Right renal pelvis (tissue), 4 donors: ENCODE measurements at regions not wholly inside any gene's neighbourhood (a gene's known extent, or its start where the extent isn't known, plus 50 kb on each side); places are given as distances from the start of the nearest gene placed in this dataset.
"Not testable (repeated sequence)": the region's sequence is repeated elsewhere in the genome, so short reads cannot be mapped to it uniquely, and the experiment has no call there.

Experiments
- DNase-seq, 4 donors: peaks; one replicate each; pipeline ENCODE4 v3.0.0-alpha.2; 2013; ENCODE audit warnings: low read depth in 4 of 4, low spot score in 3 of 4, missing footprints in 1 of 4

GRCh38 chr1:100627054-100627716 lies 89.2 kb downstream of the GPR88 start:
- no peak for DNase-seq

DNA sequence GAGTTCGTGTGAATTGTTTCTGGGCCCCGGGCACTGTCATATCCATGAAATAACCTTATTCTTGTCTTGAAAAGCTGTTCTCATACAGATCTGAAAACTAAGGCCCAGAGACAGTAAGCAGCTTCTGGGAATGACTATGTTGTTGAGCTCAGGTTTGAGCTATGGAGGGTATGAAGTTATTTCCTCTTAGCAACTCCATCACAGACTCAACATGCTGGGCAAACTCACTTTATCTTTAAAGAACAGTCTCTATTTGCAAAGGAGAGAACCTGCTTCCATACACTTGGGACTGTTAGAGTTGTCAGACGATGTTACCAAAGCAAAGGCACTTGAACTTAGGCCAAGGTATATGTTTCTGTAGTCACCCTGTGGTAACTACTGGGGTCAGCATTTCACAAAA lies 90.0 kb downstream of the GPR88 start:
- no peak for DNase-seq

DNA sequence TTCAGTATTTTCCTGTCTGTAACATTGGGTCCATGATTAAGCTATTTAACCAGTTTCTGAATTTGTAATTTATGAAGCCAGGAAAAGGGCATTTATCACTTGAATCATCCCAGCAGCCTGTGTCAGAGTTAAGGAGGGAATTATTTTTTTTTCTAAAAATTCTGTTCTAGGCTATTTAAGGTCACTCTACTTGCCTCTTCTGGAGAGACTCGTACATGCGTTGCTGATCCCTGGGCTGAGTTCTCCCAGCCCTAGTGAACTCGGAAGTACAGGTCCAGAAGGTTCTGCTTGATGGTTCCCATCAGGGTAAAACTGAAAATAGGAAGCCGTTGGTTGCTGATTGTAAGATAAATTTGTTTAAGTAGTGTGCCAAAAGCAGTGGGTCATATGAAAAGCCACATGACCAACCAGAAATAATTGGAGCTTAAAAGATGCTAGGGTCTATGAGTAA lies 90.7 kb downstream of the GPR88 start:
- DNase-seq, result no peak

DNA sequence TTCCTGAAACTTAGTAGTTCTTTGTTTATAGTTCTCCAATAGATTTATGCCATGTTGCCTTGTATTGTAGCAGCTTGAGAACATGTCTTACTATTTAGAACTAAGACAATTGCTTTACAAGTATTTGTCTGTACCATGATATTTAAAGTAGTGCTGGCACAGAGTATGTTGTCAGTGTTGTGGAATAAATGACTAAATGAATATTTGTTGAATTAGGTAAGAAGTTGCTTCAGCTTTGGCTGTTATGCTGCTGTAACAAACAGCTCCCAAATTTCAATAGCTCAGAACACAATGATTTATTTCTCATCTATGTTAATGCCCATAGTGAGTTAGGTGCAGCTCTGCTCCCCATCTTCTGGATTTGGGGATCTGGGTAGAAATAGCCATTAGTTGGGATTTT lies 90.2 kb upstream of the VCAM1 start:
- DNase-seq, result no peak

- no peak for DNase-seq
Observed at GRCh38 chr1:100631015-100631551, 88.5 kb upstream of the VCAM1 start.

DNA sequence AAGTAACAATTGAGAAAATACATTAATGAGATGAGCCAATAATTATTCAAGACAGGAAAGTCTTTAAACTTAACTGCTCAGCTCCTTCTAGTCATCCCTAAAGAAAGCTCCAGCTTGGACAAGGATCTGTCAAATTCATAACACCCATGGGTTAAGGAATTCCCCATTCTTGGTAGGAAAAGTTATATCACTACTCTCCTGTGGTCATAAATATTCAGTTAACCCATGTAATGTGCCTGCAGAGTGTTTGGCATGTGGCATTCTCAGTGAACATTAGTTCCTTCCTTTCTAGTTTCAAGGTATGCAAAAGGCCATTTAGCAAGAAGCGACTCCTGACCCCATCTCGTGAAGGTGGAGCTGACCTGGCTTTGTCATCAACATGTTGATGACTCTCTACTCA lies 76.7 kb upstream of the VCAM1 start:
- DNase-seq, result no peak

- DNase-seq, result no peak
Observed at GRCh38 chr1:100643471-100644196, 75.9 kb upstream of the VCAM1 start.

DNA sequence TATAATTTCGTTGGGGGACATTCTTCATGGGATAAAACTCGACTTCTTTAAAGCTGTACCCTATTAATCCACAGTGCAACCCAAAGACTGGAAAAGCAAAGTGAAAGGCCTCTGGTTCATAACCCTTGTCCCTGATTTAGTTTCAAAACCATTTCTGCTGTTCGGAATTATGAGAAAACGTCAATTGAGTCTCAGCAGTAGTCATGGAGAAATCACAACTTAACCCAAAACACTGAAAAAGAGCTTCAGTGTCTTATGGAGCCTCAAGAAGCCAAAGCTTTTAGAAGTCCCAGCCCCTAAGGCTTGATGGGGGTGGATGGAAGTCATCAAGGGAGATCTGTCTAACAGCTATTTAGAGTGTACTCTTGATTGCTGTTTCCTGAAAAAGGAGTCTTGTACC lies 73.5 kb upstream of the VCAM1 start:
- no peak for DNase-seq

GRCh38 chr1:100649146-100649545 lies 70.4 kb upstream of the VCAM1 start:
- no peak for DNase-seq

DNA sequence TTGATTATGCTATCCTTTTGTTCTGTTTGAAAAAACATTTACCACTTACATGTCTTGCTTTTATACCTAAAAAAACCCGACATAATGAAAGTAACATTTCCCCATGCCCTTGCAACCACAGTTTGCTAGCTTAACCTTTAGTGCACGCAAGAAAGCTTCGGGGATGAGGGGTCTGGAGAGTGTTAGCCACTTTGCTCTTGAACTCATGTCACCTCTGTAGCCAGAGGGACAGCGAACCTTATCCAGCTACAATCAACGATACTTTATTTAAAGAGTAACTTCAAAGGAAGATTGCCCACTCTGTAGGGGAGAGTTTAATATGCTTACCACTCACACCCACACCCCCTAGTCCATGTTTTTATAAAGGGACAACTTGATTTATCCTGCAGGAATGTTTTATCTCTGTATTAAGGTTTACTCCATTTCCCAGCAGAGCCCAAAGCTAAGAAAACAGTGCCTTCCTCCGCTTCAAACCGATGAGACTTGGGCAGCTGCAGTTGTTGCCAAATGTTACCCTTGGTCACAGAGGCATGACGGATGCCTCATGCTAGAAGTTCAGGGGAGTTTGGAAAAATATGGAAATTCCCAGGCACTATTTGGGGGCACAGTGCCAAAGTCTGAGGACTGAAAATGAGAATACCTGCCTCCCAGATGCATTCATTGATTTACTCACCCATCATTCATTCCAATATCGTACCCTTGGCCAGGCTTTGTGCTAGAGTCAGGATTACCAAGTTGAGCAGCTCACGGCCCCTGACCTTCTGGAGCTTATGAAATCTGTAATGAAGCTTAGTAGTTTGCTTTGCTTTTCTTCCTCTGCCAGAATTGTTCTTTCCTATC lies 61.4 kb upstream of the VCAM1 start:
- no peak for DNase-seq

DNA sequence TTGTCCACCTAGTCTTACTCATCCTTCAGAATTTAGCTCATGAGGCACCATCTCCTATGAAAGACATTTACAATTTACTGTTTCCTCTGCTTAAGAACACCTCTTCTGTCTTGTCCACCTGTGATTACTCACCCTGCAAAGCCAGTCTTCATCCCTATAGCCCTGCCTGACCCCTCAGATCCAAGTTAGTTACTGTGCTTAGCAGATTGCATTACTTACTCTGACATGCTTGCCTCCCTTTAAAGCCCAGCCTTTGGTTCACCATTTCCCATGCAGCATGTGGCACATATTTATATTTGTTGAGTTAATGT lies 60.9 kb upstream of the VCAM1 start:
- no peak for DNase-seq

DNA sequence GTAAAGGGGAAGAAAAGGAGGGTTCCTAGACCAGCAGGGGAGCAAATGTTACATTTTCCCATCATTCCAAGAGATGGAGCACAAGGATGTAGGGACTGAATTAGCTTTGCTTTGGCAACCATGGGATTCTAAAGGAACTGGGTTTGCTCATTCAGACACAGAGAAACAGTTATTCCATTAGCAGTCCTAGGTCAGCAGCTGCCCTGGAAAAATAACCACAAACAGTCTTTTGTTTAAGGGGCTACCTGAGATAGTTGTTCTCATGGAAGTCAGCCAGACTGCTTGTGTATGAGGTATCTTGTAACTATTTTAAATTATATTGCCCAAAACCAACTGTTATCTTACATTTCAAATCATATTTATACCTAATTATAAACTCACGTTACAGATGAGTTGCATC lies 58.4 kb upstream of the VCAM1 start:
- no peak for DNase-seq

DNA sequence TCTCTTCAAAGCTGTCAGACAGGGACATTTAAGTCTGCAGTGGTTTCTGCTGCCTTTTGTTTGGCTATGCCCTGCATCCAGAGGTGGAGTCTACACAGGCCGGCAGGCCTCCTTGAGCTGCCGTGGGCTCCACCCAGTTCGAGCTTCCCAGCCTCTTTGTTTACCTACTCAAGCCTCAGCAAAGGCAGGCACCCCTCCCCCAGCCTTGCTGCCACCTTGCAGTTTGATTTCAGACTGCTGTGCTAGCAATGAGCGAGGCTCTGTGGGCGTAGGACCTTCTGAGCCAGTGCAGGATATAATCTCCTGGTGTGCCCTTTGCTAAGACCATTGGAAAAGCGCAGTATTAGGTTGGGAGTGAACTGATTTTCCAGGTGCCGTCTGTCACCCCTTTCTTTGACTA lies 51.0 kb upstream of the VCAM1 start:
- not testable (repeated sequence) for DNase-seq
